NCI-H2227 (cell line): ENCODE measurements at regions not wholly inside any gene's neighbourhood (a gene's known extent, or its start where the extent isn't known, plus 50 kb on each side); places are given as distances from the start of the nearest gene placed in this dataset.
"Not testable (repeated sequence)": the region's sequence is repeated elsewhere in the genome, so short reads cannot be mapped to it uniquely, and the experiment has no call there.

Experiments used
- DNase-seq: peaks from one replicate; lab custom pipeline; 2025; ENCODE audit not compliant: unreplicated experiment; lab: John Stamatoyannopoulos, UW

GRCh38 chr15:83335542-83335941 is 51.1 kb upstream of the BNC1 start:
- not testable (repeated sequence) for DNase-seq

GRCh38 chr15:83339396-83339795 is 54.9 kb upstream of the BNC1 start:
- no peak for DNase-seq

- no peak for DNase-seq
Measured at GRCh38 chr15:83340087-83340486, 55.6 kb upstream of the BNC1 start.

GRCh38 chr15:83346342-83346741 is 61.9 kb upstream of the BNC1 start:
- no peak for DNase-seq

GRCh38 chr15:83352119-83352518 is 67.7 kb upstream of the BNC1 start:
- DNase-seq: no peak

- no peak for DNase-seq
Measured at GRCh38 chr15:83356501-83357399, 72.3 kb upstream of the BNC1 start.

GRCh38 chr15:83358972-83359564 is 74.6 kb upstream of the BNC1 start:
- DNase-seq: no peak

- no peak for DNase-seq
Measured at GRCh38 chr15:83362706-83363105, 78.2 kb upstream of the BNC1 start.

- no peak for DNase-seq
Measured at GRCh38 chr15:83364501-83364900, 80.0 kb upstream of the BNC1 start.

GRCh38 chr15:83365370-83365938 is 81.0 kb upstream of the BNC1 start:
- peak; percentile 7 for DNase-seq

- DNase-seq: no peak
Measured at GRCh38 chr15:83372434-83372891, 74.7 kb upstream of the SH3GL3 start.

- no peak for DNase-seq
Measured at GRCh38 chr15:83378921-83379578, 68.1 kb upstream of the SH3GL3 start.

- DNase-seq: no peak
Measured at GRCh38 chr15:83379579-83379959, 67.6 kb upstream of the SH3GL3 start.

GRCh38 chr15:83380059-83380458 is 67.1 kb upstream of the SH3GL3 start:
- no peak for DNase-seq

- DNase-seq: no peak
Measured at GRCh38 chr15:83380682-83381081, 66.5 kb upstream of the SH3GL3 start.

- not testable (repeated sequence) for DNase-seq
Measured at GRCh38 chr15:83383608-83384139, 63.5 kb upstream of the SH3GL3 start.

GRCh38 chr15:83396101-83396500 is 51.0 kb upstream of the SH3GL3 start:
- no peak for DNase-seq
